HG02798 (cell line): ENCODE measurements at regions not wholly inside any gene's neighbourhood (a gene's known extent, or its start where the extent isn't known, plus 50 kb on each side); places are given as distances from the start of the nearest gene placed in this dataset.

ENCODE experiments used
- ATAC-seq: cut with Tn5 transposase; IDR thresholded peaks from one replicate; pipeline ENCODE4 v1.9.1; 2021; ENCODE audit warnings: mild to moderate bottlenecking; ENCODE audit not compliant: unreplicated experiment, poor library complexity

- no peak for ATAC-seq
Measured at GRCh38 chr21:27257226-27257625, 290.3 kb upstream of the ADAMTS5 start.

DNA sequence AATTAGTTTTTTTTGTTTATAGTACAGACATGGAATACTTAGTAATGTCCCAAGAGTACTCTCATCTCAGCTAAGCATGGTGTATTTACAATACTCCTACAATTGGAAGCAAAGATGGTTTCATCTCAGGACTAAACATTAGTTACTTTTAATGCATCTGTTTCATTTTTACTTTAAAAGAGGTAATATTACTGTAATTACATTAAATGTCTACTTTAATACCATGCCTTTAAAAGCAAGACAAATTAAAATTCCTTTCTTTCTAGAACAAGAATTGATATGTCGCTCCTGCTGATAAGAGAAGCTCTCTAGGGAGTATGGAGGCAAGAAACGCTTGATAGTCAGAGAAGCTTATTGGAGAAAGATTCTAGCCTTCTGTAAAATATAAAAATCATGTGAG is 284.9 kb upstream of the ADAMTS5 start:
- ATAC-seq: no peak

GRCh38 chr21:27250366-27250765 is 283.5 kb upstream of the ADAMTS5 start:
- ATAC-seq: no peak

DNA sequence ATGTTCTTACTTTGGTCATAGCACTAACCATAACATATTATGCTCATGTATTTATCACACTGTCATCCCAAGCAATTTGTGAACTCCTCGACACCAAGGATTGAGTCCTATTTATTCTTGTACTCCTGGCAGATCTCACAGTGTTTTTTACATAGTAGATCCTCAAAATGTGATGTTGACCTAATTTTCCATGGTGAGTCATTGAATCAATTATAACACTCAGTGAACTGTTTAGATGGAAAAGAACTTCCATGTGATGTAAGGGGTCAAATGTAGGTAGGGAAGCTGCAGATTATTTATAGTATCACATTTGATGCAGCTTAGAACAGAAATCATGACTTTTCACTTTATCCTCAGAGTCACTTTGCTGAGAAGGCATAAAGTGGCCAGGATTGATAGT is 281.9 kb upstream of the ADAMTS5 start:
- no peak for ATAC-seq

DNA sequence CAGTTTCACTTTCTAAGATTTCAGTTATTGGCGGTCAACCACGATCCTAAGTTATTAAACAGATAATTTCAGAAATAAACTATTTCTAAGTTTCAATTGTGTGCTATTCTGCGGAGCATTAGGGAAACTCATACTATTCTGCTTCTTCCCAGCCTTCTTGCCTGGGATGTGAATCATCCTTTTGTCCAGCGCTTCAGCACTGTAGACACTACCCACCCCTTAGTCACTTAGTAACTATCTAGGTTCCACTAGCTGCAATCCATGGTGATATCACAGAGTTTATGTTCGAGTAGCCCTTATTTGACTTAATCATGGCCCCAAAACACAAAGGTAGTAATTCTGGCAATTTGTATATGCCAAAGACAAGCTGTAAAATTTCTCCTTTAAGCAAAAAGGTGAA is 279.9 kb upstream of the ADAMTS5 start:
- ATAC-seq: no peak

DNA sequence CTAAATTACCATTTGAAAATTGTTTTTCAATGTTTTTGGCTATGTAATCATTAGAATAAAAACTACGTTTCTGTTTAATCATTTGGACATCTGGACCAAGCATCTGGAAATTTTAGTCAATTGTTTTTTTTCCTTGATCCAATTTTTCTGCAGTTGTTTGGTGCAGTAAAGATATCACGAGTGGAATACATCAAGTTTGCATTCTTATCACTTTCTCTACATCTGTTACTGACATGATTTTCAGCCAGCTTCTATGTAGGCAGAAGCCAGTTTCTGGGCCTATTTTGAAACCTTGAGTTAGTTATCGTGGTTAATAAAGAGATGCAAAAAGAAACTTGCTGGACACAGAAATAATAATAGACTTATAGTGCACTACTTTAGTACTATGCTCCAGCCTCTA is 277.9 kb upstream of the ADAMTS5 start:
- ATAC-seq: no peak

DNA sequence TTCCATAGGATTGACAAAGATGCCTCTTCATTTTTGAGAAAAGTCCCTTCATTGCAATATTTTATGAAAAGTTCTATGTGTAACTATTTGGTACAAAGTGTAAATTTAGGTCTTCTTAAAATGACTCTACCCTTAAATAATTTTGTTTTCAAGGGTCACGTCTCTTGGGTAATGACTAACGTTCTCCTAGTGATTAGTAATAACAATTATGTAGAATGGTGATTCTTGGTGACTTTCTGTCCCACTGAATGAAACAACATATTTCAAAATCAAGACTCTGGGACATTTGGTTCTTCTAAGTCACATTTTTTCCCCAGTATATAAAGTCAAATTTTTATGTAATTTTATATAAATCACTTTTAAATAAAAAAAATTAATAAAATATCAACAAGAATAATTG is 277.5 kb upstream of the ADAMTS5 start:
- no peak for ATAC-seq

DNA sequence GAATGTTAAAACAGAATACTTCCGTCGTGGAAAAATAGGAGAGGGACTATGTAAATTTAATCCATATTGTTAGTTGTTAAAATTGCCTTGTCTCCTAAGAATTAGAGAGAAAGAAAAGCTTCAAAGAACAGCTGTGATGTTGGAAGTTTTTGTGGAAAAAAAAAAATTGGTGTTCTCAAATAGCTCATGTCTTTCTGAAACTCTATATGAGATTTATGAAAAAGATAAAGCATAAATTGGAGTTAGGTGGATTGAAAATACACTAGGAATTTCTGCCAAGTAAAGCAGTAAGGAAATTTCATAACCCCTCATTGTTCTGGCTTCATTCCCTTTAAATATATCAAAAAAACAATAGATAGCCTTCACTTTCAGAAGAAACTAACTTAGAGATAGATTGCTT is 274.0 kb upstream of the ADAMTS5 start:
- no peak for ATAC-seq

DNA sequence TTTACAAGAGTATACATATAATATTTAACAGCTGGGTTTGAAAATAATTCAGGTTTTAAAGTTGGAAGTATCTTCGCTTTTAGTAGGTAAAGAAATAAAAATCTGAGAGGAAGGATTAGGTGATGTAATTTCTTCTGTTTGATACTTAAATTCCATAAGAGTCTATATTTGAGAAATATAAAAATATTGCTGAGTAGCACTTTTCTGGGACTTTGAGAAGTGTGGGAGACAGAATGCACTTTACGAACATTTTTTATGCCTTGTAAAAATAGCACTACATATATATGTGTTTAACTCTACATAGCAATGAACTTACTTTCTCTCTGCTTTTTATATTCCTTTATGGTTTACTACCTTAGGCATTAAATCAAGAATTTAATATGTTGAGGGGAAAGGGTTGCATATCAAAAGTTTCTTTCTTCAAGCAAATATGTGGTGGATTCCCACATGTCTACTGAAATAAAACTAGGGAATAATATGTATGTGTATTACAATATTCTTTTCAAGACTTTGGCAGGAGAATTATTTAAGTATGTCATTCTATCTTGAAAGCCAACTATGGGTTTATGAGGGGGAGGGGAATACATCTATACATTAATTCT is 266.7 kb upstream of the ADAMTS5 start:
- no peak for ATAC-seq

DNA sequence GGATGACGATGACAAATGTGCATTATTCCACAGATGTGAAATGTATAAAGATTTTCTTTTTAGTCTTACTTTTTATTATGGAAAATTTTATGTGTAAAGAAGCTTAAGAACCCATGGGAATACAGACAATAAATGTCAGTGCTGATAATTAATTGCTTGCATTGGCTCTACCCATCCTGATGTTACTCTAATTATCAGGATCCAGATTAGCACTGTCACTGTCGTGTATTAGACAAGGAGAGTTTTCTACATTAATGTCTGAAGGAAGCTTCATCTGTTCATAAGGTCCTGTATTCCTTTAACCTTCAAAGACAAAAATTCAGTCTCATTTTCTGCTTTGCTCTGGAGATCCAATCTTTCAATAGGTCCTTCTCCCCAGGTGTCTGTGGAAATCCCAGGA is 259.1 kb upstream of the ADAMTS5 start:
- ATAC-seq: no peak

- ATAC-seq: no peak
Measured at GRCh38 chr21:27225151-27225550, 258.3 kb upstream of the ADAMTS5 start.

DNA sequence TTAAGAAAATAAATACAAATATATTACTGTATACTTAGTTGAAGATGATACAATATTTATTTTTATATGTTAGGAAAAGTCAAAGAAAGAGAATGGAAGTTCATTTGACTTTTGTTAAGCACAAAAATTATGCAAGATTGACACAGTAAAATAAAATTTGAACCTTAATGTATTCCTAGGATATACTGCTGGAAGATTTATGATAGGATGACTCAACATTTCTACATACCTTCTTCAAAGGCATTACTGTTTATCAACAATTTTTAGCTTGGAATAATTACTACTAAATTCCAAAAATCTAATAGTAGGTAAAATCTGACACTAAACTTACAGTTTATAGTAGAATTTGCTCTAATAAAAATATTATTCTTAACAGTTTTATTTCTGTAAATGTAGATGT is 257.3 kb upstream of the ADAMTS5 start:
- no peak for ATAC-seq

GRCh38 chr21:27221077-27221476 is 254.2 kb upstream of the ADAMTS5 start:
- no peak for ATAC-seq

- ATAC-seq: no peak
Measured at GRCh38 chr21:27220416-27220815, 253.5 kb upstream of the ADAMTS5 start.

GRCh38 chr21:27219068-27219467 is 252.2 kb upstream of the ADAMTS5 start:
- no peak for ATAC-seq

DNA sequence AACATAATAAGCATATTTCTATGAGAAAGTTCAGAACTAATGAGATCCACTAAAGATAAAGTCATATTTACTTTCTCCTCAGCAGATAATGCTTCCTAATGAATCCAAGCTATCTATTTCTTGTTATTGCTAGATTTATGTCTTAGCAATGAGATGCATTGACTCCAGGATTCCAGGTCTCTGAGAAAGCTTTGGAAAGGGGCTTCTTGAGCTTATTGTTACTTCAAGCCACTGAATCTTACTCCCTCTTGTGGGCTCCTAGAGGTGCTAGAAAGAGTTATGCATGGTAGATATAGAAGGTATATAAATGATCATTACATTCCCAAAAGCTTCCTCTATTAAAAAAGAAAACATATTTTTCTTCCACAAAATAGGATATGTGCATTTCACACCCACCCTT is 246.4 kb upstream of the ADAMTS5 start:
- ATAC-seq: no peak

- ATAC-seq: no peak
Measured at GRCh38 chr21:27212441-27212840, 245.6 kb upstream of the ADAMTS5 start.

DNA sequence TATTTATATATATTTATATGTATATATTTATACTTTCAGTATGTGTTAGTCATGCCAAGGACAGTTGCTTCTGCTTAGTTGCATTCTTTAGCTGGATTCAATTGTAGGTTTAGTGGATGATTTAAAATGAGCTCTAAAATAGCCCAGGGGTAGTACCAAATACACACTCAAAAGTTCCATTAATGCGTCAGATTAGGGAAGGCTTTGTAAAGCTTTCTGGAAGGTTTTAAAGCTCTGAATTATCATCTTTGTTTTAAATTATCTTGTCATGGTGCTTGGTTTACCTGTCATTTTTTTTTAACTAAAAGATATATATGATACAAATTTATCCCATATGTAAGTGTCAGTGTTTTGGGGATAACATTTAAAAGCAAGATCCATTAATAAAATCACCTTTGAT is 242.7 kb upstream of the ADAMTS5 start:
- ATAC-seq: no peak

- ATAC-seq: no peak
Measured at GRCh38 chr21:27206368-27206982, 239.6 kb upstream of the ADAMTS5 start.

GRCh38 chr21:27202301-27202700 is 235.4 kb upstream of the ADAMTS5 start:
- ATAC-seq: no peak

- ATAC-seq: no peak
Measured at GRCh38 chr21:27201197-27201596, 234.3 kb upstream of the ADAMTS5 start.

- ATAC-seq: no peak
Measured at GRCh38 chr21:27196651-27197050, 229.8 kb upstream of the ADAMTS5 start.
